ENCODE measurements at regions not wholly inside any gene's neighbourhood (a gene's known extent, or its start where the extent isn't known, plus 50 kb on each side); places are given as distances from the start of the nearest gene placed in this dataset.
"Not testable (repeated sequence)": the region's sequence is repeated elsewhere in the genome, so short reads cannot be mapped to it uniquely, and the experiment has no call there.

GRCh38 chr17:71099003-71099714 lies 929.8 kb downstream of the KCNJ2 start (continued):
- TF ChIP-seq, protein P1, sequence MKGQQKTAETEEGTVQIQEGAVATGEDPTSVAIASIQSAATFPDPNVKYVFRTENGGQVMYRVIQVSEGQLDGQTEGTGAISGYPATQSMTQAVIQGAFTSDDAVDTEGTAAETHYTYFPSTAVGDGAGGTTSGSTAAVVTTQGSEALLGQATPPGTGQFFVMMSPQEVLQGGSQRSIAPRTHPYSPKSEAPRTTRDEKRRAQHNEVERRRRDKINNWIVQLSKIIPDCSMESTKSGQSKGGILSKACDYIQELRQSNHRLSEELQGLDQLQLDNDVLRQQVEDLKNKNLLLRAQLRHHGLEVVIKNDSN (CRISPR knock-in tag; IDR thresholded peaks at IDR 0.05) = no peak
- TF ChIP-seq NR3C1 (CRISPR knock-in tag; conservative IDR thresholded peaks at IDR 0.05; ENCODE audit: low read depth) (no peak), ZNF138 (CRISPR knock-in tag; conservative IDR thresholded peaks at IDR 0.05) (no peak), STAT6 (CRISPR knock-in tag; conservative IDR thresholded peaks at IDR 0.05; ENCODE audit: low read depth) (no peak), NFATC4 (CRISPR knock-in tag; IDR thresholded peaks at IDR 0.05) (no peak), NR1H2 (CRISPR knock-in tag; IDR thresholded peaks at IDR 0.05) (no peak), FOXP1 (CRISPR knock-in tag; IDR thresholded peaks at IDR 0.05; ENCODE audit: borderline replicate concordance) (no peak), TP53 (CRISPR knock-in tag; IDR thresholded peaks at IDR 0.05) (no peak), PREB (CRISPR knock-in tag; IDR thresholded peaks at IDR 0.05; ENCODE audit: borderline replicate concordance) (no peak)
- TF ChIP-seq, protein P2, sequence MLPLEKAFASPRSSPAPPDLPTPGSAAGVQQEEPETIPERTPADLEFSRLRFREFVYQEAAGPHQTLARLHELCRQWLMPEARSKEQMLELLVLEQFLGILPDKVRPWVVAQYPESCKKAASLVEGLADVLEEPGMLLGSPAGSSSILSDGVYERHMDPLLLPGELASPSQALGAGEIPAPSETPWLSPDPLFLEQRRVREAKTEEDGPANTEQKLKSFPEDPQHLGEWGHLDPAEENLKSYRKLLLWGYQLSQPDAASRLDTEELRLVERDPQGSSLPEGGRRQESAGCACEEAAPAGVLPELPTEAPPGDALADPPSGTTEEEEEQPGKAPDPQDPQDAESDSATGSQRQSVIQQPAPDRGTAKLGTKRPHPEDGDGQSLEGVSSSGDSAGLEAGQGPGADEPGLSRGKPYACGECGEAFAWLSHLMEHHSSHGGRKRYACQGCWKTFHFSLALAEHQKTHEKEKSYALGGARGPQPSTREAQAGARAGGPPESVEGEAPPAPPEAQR (CRISPR knock-in tag; IDR thresholded peaks at IDR 0.05) = no peak

DNA sequence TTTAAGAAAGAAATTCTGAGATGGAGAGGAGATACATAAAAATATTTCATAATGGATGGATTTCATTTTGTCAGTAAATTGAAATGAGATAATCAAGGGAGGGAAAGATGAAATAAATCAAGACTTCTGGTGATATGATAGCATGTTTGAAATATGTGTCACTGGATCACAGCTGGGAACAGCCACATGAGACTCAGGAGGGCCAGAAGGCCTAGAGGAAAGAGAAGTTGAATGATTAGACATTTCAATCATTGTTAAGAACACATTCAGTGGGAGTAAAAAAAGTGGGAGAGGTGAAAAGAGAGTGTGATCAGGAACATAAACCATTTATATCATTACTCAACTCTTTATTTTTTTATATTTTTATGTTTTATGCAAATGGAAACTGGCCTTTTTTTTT lies 933.4 kb downstream of the KCNJ2 start:
- Mint-ChIP-seq H3K27me3 (ENCODE audit: low read depth) (no peaks in the 10 kb centered on the region), H3K4me1 (peaks cover 14% of the 10 kb centered on the region), H3K27ac (no peak overlapping the region), H3K4me3 (no peak overlapping the region), H3K9me3 (peaks cover 3% of the 10 kb centered on the region; the same call in 1 of the 2 replicates), H3K36me3 (no peaks in the 10 kb centered on the region)
- no peak for ATAC-seq
- DNase-seq (ENCODE audit: low spot score) = no peak
- TF ChIP-seq ZBTB43 (CRISPR knock-in tag; IDR thresholded peaks at IDR 0.05) = no peak
- no peak for TF ChIP-seq MLX (CRISPR knock-in tag; IDR thresholded peaks at IDR 0.05)
- TF ChIP-seq CREB1 (CRISPR knock-in tag; IDR thresholded peaks at IDR 0.05) = no peak
- ChIA-PET POLR2A (interaction anchor here (0.7 kb wide), 1 partner anchor 11 kb away, joined by 6 read pairs; no protein-coding TSS in a partner anchor), CTCF (no interaction called here)

GRCh38 chr17:71104225-71104624 lies 934.9 kb downstream of the KCNJ2 start:
- CTCF ChIA-PET = no interaction called here
- no peaks in the 10 kb centered on the region for H3K27me3 Mint-ChIP-seq (ENCODE audit: low read depth)
- H3K9me3 Mint-ChIP-seq = peaks cover 3% of the 10 kb centered on the region; the same call in 1 of the 2 replicates
- peaks cover 14% of the 10 kb centered on the region for H3K4me1 Mint-ChIP-seq
- no peak overlapping the region for H3K27ac Mint-ChIP-seq
- POLR2A ChIA-PET = no interaction called here
- DNase-seq (ENCODE audit: low spot score) (no peak), ATAC-seq (no peak)
- H3K4me3 Mint-ChIP-seq = no peak overlapping the region
- no peaks in the 10 kb centered on the region for H3K36me3 Mint-ChIP-seq
- TF ChIP-seq IRF2 (CRISPR knock-in tag; IDR thresholded peaks at IDR 0.05; ENCODE audit: borderline replicate concordance, low read depth) = no peak
- TF ChIP-seq GTF2I (CRISPR knock-in tag; conservative IDR thresholded peaks at IDR 0.05) = no peak
- no peak for TF ChIP-seq CREB1 (CRISPR knock-in tag; IDR thresholded peaks at IDR 0.05)
- TF ChIP-seq ZNF423 (CRISPR knock-in tag; IDR thresholded peaks at IDR 0.05) = no peak
- no peak for TF ChIP-seq ZNF138 (CRISPR knock-in tag; conservative IDR thresholded peaks at IDR 0.05)

DNA sequence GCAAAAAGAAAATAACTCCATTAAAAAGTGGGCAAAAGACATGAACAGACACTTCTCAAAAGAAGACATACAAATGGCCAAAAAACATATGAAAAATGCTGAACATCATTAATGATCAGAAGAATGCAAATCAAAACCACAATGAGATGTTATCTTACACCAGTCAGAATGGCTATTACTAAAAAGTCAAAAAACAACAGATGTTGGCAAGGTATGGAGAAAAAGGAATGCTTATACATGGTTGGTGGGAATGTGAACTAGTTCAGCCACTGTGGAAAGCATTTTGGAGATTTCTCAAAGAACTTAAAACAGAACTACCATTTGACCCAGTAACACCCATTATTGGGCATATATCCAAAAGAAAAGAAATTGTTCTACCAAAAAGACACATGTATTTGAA lies 936.7 kb downstream of the KCNJ2 start:
- POLR2A ChIA-PET; DNase-seq (ENCODE audit: low spot score); ATAC-seq; H3K36me3 Mint-ChIP-seq; H3K4me3 Mint-ChIP-seq; H3K9me3 Mint-ChIP-seq; CTCF ChIA-PET; H3K27me3 Mint-ChIP-seq (ENCODE audit: low read depth); H3K27ac Mint-ChIP-seq: not testable (repeated sequence)
- peaks cover 21% of the 10 kb centered on the region for H3K4me1 Mint-ChIP-seq
